ENCODE measurements at regions not wholly inside any gene's neighbourhood (a gene's known extent, or its start where the extent isn't known, plus 50 kb on each side); places are given as distances from the start of the nearest gene placed in this dataset.

- TF ChIP-seq CTCF (conservative IDR thresholded peaks at IDR 0.05 in 1 of 2, IDR thresholded peaks at IDR 0.05 in 1 of 2; ENCODE audit: low read depth in 1 of 2, low read length in 2 of 2) (no peak), EZH2 (IDR thresholded peaks at IDR 0.05; ENCODE audit: low read length, missing control alignments) (no peak)
Observed at GRCh38 chr1:219783605-219784235, 144.6 kb downstream of the SLC30A10 start.
